ENCODE measurements at regions not wholly inside any gene's neighbourhood (a gene's known extent, or its start where the extent isn't known, plus 50 kb on each side); places are given as distances from the start of the nearest gene placed in this dataset.

DNA sequence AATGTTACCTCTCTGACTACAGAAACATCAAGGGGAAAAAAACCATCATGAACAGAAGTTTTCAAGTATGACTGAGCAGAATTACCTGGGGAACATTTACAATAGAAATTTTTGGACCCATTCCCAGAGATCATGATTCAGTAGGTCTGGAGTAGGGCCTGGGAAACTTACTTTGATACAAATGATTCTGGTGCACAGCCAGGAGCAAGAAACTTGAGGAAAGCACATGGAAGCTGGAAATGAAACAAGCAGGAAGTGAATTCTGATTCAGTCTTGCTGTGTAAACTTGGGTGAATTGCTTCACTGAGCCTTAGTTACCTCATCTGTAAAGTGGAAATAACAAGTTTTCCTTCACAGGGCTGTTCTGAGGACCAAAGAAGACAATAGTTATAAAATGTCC lies 192.5 kb upstream of the TAPT1 start:
- Mint-ChIP-seq H3K9me3 (ENCODE audit: unreplicated experiment) (peaks cover 12% of the 10 kb centered on the region), H3K27me3 (ENCODE audit: unreplicated experiment) (peaks cover 6% of the 10 kb centered on the region), H3K36me3 (ENCODE audit: unreplicated experiment) (no peaks in the 10 kb centered on the region), H3K27ac (ENCODE audit: unreplicated experiment) (no peak overlapping the region), H3K4me1 (ENCODE audit: unreplicated experiment) (no peaks in the 10 kb centered on the region), H3K4me3 (ENCODE audit: unreplicated experiment) (no peak overlapping the region)
- DNase-seq (ENCODE audit: extremely low spot score, unreplicated experiment): no peak
- no peak for TF ChIP-seq CTCF (IDR thresholded peaks at IDR 0.05)

GRCh38 chr4:16417198-16417597 lies 190.9 kb upstream of the TAPT1 start:
- peaks cover 8% of the 10 kb centered on the region for H3K27me3 Mint-ChIP-seq (ENCODE audit: unreplicated experiment)
- H3K27ac Mint-ChIP-seq (ENCODE audit: unreplicated experiment): no peak overlapping the region
- no peak for TF ChIP-seq CTCF (IDR thresholded peaks at IDR 0.05)
- H3K36me3 Mint-ChIP-seq (ENCODE audit: unreplicated experiment): no peaks in the 10 kb centered on the region
- peaks cover 12% of the 10 kb centered on the region for H3K9me3 Mint-ChIP-seq (ENCODE audit: unreplicated experiment)
- no peak for DNase-seq (ENCODE audit: extremely low spot score, unreplicated experiment)
- H3K4me1 Mint-ChIP-seq (ENCODE audit: unreplicated experiment): no peaks in the 10 kb centered on the region
- H3K4me3 Mint-ChIP-seq (ENCODE audit: unreplicated experiment): no peak overlapping the region

- peaks cover 8% of the 10 kb centered on the region for H3K27me3 Mint-ChIP-seq (ENCODE audit: unreplicated experiment)
- TF ChIP-seq CTCF (IDR thresholded peaks at IDR 0.05): no peak
- H3K4me3 Mint-ChIP-seq (ENCODE audit: unreplicated experiment): no peak overlapping the region
- H3K9me3 Mint-ChIP-seq (ENCODE audit: unreplicated experiment): peaks cover 12% of the 10 kb centered on the region
- DNase-seq (ENCODE audit: extremely low spot score, unreplicated experiment): no peak
- no peaks in the 10 kb centered on the region for H3K4me1 Mint-ChIP-seq (ENCODE audit: unreplicated experiment)
- H3K36me3 Mint-ChIP-seq (ENCODE audit: unreplicated experiment): no peaks in the 10 kb centered on the region
- H3K27ac Mint-ChIP-seq (ENCODE audit: unreplicated experiment): no peak overlapping the region
These were observed 190.3 kb upstream of the TAPT1 start for GRCh38 chr4:16416601-16417000.

DNA sequence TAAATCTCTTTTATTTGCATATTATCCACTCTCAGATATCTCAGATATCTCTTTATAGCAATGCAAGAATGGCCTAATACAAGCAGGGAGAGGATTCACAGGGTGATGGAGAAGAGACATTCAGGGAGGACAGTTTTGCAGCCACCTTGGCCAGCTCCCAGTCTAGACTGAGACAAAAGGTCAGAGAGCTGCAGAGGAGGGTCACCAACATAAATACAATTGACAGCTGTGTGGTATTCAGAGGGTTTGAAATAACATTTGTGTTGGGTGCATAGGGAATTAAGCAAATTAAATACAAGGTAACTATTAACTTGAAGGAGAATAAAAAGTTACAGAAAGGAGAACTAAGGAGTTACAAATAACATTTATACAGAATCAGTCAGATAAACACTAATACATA lies 189.5 kb upstream of the TAPT1 start:
- Mint-ChIP-seq H3K9me3 (ENCODE audit: unreplicated experiment) (peaks cover 12% of the 10 kb centered on the region), H3K4me3 (ENCODE audit: unreplicated experiment) (no peak overlapping the region), H3K4me1 (ENCODE audit: unreplicated experiment) (no peaks in the 10 kb centered on the region), H3K36me3 (ENCODE audit: unreplicated experiment) (no peaks in the 10 kb centered on the region), H3K27me3 (ENCODE audit: unreplicated experiment) (peaks cover 8% of the 10 kb centered on the region), H3K27ac (ENCODE audit: unreplicated experiment) (no peak overlapping the region)
- DNase-seq (ENCODE audit: extremely low spot score, unreplicated experiment): no peak
- TF ChIP-seq CTCF (IDR thresholded peaks at IDR 0.05): no peak

DNA sequence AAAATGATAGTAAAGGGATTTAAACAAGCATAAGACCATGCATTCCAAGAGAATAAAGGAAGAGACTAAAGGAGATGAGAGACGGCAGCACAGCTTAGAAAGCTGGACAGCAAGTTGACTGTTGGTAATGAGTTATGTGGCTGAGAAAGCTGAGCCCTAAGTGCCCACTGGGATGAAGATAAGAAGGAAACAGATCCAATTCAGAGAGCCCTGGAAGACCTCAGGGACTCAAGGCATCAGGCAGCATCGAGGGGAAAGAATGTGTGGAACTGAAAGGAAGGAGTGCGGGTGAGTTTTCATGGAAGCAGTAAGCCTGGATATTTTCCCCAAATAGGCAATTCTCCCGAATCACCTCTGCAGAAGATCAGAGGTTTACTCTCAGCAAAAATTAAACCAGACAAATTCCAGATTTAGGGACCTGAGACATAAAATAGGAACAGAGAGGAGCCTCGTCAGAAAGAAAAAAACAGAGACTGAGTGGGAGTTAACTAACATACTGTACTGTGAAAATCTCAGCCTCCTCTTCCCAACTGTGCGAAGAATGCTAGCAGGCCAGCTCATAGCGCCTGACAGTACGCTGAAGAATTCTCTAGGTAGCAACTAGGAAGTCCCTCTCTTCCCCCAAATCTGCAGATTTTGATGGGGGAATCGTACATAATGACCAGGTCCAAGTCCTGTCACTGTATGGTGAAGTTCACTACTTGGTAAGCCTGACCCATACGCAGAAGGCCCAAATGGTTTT lies 187.7 kb upstream of the TAPT1 start:
- Mint-ChIP-seq H3K4me1 (ENCODE audit: unreplicated experiment) (no peaks in the 10 kb centered on the region), H3K36me3 (ENCODE audit: unreplicated experiment) (no peaks in the 10 kb centered on the region), H3K27me3 (ENCODE audit: unreplicated experiment) (peaks cover 8% of the 10 kb centered on the region), H3K4me3 (ENCODE audit: unreplicated experiment) (no peak overlapping the region), H3K27ac (ENCODE audit: unreplicated experiment) (no peak overlapping the region), H3K9me3 (ENCODE audit: unreplicated experiment) (no peaks in the 10 kb centered on the region)
- TF ChIP-seq CTCF (IDR thresholded peaks at IDR 0.05): no peak
- DNase-seq (ENCODE audit: extremely low spot score, unreplicated experiment): no peak

Measured in osteocyte (in vitro differentiated cells).